Bronchial epithelial cell (primary cell): ENCODE measurements at regions not wholly inside any gene's neighbourhood (a gene's known extent, or its start where the extent isn't known, plus 50 kb on each side); places are given as distances from the start of the nearest gene placed in this dataset.

ENCODE experiments used
- DNase-seq: peaks from one replicate; pipeline ENCODE4 v3.0.0-alpha.2; 2010; ENCODE audit warnings: low read depth
- FAIRE-seq: peaks from 2 replicates; lab custom pipeline; 2011; peaks lifted over from hg19 to GRCh38; lab: Jason Lieb, UNC
- H3K27me3 ChIP-seq: 2 replicates; pipeline ENCODE4 v1.5.1; 2011; ENCODE audit warnings: low read length; ENCODE audit not compliant: control insufficient read depth, insufficient read depth
- H3K36me3 ChIP-seq: 2 replicates; pipeline ENCODE4 v1.5.1; 2011; ENCODE audit warnings: low read length; ENCODE audit not compliant: control insufficient read depth, insufficient read depth
- H3K4me3 ChIP-seq: 2 replicates; pipeline ENCODE4 v1.5.1; 2011; ENCODE audit warnings: mild to moderate bottlenecking, low read depth, low read length, control low read depth
- CTCF ChIP-seq: IDR thresholded peaks from 2 replicates; pipeline ENCODE4 v1.5.1; 2011; ENCODE audit warnings: mild to moderate bottlenecking, moderate library complexity, low read length, control low read depth, inconsistent platforms; ENCODE audit not compliant: insufficient read depth, severe bottlenecking

GRCh38 chr22:26890870-26891269, 233.5 kb downstream of the MIAT start:
- DNase-seq (no peak), FAIRE-seq (no peak)
- H3K4me3 ChIP-seq = no peak overlapping the region
- peaks cover 4% of the 10 kb centered on the region for H3K27me3 ChIP-seq
- no peak for TF ChIP-seq CTCF
- H3K36me3 ChIP-seq = no peaks in the 10 kb centered on the region

- DNase-seq (no peak), FAIRE-seq (no peak)
- no peak overlapping the region for H3K4me3 ChIP-seq
- TF ChIP-seq CTCF = no peak
- no peaks in the 10 kb centered on the region for H3K36me3 ChIP-seq
- H3K27me3 ChIP-seq = peaks cover 4% of the 10 kb centered on the region
These were observed 234.0 kb downstream of the MIAT start for GRCh38 chr22:26891429-26891828.

- TF ChIP-seq CTCF = no peak
- FAIRE-seq = peak; percentile 18
- H3K27me3 ChIP-seq = peaks cover 4% of the 10 kb centered on the region
- peak; percentile 44 for DNase-seq
- H3K36me3 ChIP-seq = no peaks in the 10 kb centered on the region
- no peak overlapping the region for H3K4me3 ChIP-seq
These were observed 235.0 kb downstream of the MIAT start for GRCh38 chr22:26892166-26893041.

- Histone ChIP-seq H3K36me3 (no peaks in the 10 kb centered on the region), H3K4me3 (no peak overlapping the region), H3K27me3 (peaks cover 4% of the 10 kb centered on the region)
- FAIRE-seq (no peak), DNase-seq (peak; percentile 11)
- no peak for TF ChIP-seq CTCF
These were observed 236.1 kb downstream of the MIAT start for GRCh38 chr22:26893173-26894110.

GRCh38 chr22:26894362-26894761, 237.0 kb downstream of the MIAT start:
- no peak for FAIRE-seq
- Histone ChIP-seq H3K27me3 (peaks cover 3% of the 10 kb centered on the region), H3K4me3 (no peak overlapping the region), H3K36me3 (no peaks in the 10 kb centered on the region)
- DNase-seq = peak; percentile 31
- no peak for TF ChIP-seq CTCF
